ENCODE measurements at regions not wholly inside any gene's neighbourhood (a gene's known extent, or its start where the extent isn't known, plus 50 kb on each side); places are given as distances from the start of the nearest gene placed in this dataset.

DNA sequence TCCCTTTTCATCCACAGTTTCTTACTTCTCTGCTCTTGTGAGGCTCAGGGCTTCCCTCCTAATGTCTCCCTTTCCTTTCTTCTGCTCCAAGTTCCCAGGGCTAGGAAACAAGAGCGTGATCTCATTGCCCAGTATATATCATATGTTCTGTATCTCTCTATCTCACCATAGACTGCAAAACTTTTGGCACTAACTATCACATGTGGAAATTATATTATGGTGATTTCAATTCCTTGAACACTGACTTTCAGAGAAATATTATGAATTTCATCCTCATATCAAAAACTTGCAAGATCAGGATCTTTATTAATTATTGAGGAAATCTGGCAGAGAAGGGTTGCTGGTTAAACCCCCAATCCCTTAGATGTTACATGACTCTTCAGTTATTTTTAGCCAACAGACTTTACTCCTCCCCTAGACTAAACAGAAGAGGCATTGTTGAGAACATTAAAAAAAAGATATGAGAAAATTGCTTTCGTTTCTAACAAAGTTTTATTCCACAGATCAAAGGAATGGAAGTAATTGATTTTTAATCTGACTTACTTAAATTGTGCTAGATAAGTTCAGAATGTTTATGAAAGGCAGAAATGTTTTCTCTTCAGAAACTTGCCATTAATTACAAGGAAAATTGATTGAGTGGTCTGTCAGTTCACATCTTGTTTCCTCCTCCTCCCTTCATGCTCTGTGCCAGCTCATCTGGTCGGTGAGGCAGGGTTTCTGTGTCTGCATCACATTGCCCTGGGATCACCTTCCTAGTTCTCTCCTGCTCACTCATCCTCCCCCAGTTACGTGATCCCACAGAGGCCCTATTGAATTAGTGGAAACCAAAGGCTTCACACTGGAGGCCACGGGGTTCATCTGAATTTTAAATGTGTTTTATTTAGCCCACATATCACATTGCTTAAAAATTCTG lies 378.5 kb downstream of the LMO7 start:
- no peak for TF ChIP-seq CTCF (IDR thresholded peaks at IDR 0.05; ENCODE audit: low read depth, low read length)
- no peak for DNase-seq (ENCODE audit: extremely low read depth, low read depth)

- no peak for TF ChIP-seq CTCF (IDR thresholded peaks at IDR 0.05; ENCODE audit: low read depth, low read length)
- no peak for DNase-seq (ENCODE audit: extremely low read depth, low read depth)
These were observed 376.1 kb downstream of the LMO7 start for GRCh38 chr13:76012091-76012721.

DNA sequence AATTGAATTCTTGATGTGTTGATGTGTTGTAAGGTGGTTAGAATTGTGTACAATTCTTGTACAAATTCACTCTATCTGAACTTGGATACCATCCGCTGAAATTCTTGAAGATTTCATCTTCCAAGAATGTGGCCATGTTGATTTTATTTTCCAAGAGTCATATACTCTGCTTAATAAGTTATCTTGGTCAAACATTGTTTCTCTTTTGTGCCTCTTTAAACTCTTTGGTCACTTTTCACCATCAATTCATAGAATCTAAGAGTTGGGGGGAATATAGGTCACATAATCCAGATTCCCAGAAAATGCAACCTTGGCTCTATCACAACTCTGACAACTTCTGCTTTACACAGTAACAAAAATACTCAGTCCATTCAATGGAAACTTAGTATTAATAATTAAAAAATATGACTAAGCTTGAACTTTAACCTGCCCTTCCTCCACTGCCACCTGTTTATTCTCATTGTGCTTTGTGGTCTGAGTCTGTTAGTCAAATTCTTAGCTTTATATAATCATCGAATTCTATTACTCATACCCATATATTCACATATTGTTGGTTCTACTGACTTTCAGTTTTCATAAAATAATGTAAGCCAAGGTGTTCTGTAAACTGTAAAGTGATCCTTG lies 373.2 kb downstream of the LMO7 start:
- no peak for TF ChIP-seq CTCF (IDR thresholded peaks at IDR 0.05; ENCODE audit: low read depth, low read length)
- no peak for DNase-seq (ENCODE audit: extremely low read depth, low read depth)

GRCh38 chr13:76004416-76004815 lies 368.3 kb downstream of the LMO7 start:
- TF ChIP-seq CTCF (IDR thresholded peaks at IDR 0.05; ENCODE audit: low read depth, low read length) = no peak
- no peak for DNase-seq (ENCODE audit: extremely low read depth, low read depth)

DNA sequence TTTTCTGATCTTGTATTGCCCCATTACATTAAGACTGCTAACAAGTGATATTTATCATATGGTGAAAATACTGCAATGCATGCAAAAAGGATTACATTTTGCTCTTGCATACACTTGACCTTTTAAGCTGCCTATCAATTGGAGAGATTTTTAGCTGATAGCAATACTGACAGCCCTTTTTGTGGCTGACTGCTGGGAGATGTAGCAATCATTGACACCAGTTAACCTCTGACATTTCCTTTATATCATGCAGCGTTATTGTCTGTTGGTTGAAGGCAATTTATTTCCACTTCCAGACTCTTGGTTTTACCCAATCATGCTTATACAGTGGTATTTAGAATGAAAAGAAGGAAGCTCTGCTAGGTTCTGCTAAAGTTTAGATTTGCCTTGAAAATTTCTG lies 364.0 kb downstream of the LMO7 start:
- TF ChIP-seq CTCF (IDR thresholded peaks at IDR 0.05; ENCODE audit: low read depth, low read length) = no peak
- no peak for DNase-seq (ENCODE audit: extremely low read depth, low read depth)

DNA sequence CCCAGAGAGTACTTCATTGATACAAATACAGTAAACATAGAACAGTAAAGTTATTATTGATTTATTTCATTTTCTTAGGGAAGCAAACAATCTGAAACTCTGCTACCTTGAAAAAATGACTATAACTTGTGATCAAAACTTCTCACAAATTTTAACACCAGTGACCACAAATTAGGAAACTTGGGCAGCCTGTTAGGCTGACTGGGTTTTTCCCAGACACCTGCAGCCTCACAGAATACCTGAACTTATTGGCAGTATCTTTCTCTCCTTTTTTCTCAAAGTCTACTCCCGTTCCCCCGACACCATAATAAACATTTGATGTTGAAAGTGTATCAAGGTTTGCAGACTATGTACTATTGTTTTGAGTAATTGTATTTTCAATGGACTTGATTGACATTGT lies 360.5 kb downstream of the LMO7 start:
- TF ChIP-seq CTCF (IDR thresholded peaks at IDR 0.05; ENCODE audit: low read depth, low read length) = no peak
- no peak for DNase-seq (ENCODE audit: extremely low read depth, low read depth)

DNA sequence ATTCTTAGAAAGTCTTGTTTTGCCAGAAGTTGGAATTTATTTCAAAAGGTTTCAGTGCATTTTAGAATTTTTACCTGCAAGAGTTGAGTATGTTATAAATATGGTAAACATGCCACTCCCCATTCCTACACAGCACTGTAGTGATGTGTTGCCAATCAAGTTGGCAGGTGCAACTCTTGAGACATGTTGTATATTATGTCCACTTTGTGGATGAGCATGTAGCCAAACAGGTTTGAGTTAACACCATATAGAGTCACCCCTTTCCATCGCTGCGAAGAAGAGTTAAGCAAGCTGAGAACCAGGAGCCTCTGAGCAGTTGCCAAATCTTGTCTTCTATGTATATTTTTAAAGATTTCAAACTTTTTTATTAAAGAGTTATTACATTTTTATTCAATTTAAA lies 359.8 kb downstream of the LMO7 start:
- DNase-seq (ENCODE audit: extremely low read depth, low read depth) = no peak
- no peak for TF ChIP-seq CTCF (IDR thresholded peaks at IDR 0.05; ENCODE audit: low read depth, low read length)
